Stimulated activated CD4-positive, alpha-beta T cell treated with anti-CD3 and anti-CD28 coated beads, Interleukin-1b, Interleukin-23, amount 100 ng/mL, for 24 hours (primary cell): ENCODE measurements at regions not wholly inside any gene's neighbourhood (a gene's known extent, or its start where the extent isn't known, plus 50 kb on each side); places are given as distances from the start of the nearest gene placed in this dataset.

Experiments
- DNase-seq, 4 experiments: peaks; one replicate each; pipeline ENCODE4 v3.0.0-alpha.2; 2020; ENCODE audit warnings: low read depth in 4 of 4, low spot score in 1 of 4

- DNase-seq, result no peak
Measured at GRCh38 chr11:62030071-62030684, 62.7 kb upstream of the FTH1 start.

GRCh38 chr11:62026739-62027370 lies 59.4 kb upstream of the FTH1 start:
- DNase-seq, result no peak

- peak; percentile 1 to 20 (median 11) for DNase-seq
Measured at GRCh38 chr11:62025487-62026105, 58.2 kb upstream of the FTH1 start.

- no peak for DNase-seq
Measured at GRCh38 chr11:62024936-62025486, 57.6 kb upstream of the FTH1 start.

GRCh38 chr11:62022211-62022610 lies 54.8 kb upstream of the FTH1 start:
- no peak for DNase-seq

GRCh38 chr11:62020661-62021060 lies 53.2 kb upstream of the FTH1 start:
- DNase-seq, result no peak

- DNase-seq, result no peak
Measured at GRCh38 chr11:62018981-62019664, 51.7 kb upstream of the FTH1 start.

GRCh38 chr11:62017878-62018655 lies 50.6 kb upstream of the FTH1 start:
- DNase-seq, result no peak
